OCI-LY3 (cell line): ENCODE measurements at regions not wholly inside any gene's neighbourhood (a gene's known extent, or its start where the extent isn't known, plus 50 kb on each side); places are given as distances from the start of the nearest gene placed in this dataset.

ENCODE experiments used
- CTCF ChIP-seq: fragments of 200-600, 300-600 bp; sonication (generic); IDR thresholded peaks from 2 replicates; pipeline ENCODE4 v1.5.1; 2014; ENCODE audit warnings: antibody characterized with exemption, low read length, low read depth
- EZH2phosphoT487 ChIP-seq: fragments of 200-600 bp; shearing (Covaris generic); IDR thresholded peaks from 2 replicates; pipeline ENCODE4 v1.6.1; 2018; ENCODE audit warnings: antibody characterized with exemption, mixed run types, low read depth

- TF ChIP-seq CTCF (no peak), EZH2phosphoT487 (no peak)
Observed at GRCh38 chr1:66450043-66450514, 83.9 kb upstream of the SGIP1 start.
